GM23338 (cell line): ENCODE measurements at regions not wholly inside any gene's neighbourhood (a gene's known extent, or its start where the extent isn't known, plus 50 kb on each side); places are given as distances from the start of the nearest gene placed in this dataset.

ENCODE experiments used
- ATAC-seq: fragments of 200-7000 bp; cut with Tn5 transposase; 3 replicates; pipeline ENCODE4 v1.9.1; 2020
- DNase-seq: peaks from one replicate; pipeline ENCODE4 v3.0.0-alpha.2; 2015; ENCODE audit warnings: low spot score
- H2AFZ ChIP-seq: fragments of 200-600 bp; sonication (generic); 2 replicates; pipeline ENCODE4 v1.8.0; 2016; ENCODE audit warnings: antibody characterized with exemption, mild to moderate bottlenecking, moderate library complexity
- H3F3A ChIP-seq: fragments of 200-600 bp; sonication (generic); replicated peaks from 2 replicates; pipeline ENCODE4 v1.8.0; 2017; ENCODE audit warnings: antibody characterized with exemption, mixed run types, low read depth
- H3K27ac ChIP-seq: fragments of 200-600 bp; sonication (generic); 2 replicates; pipeline ENCODE4 v1.6.1; 2016; ENCODE audit warnings: low read depth
- H3K27me3 ChIP-seq: fragments of 200-600 bp; sonication (generic); 2 replicates; pipeline ENCODE4 v1.8.0; 2016; ENCODE audit warnings: mild to moderate bottlenecking, mixed run types, moderate library complexity; ENCODE audit not compliant: insufficient read depth
- H3K36me3 ChIP-seq: fragments of 200-600 bp; sonication (generic); 2 replicates; pipeline ENCODE4 v1.8.0; 2016; ENCODE audit warnings: mild to moderate bottlenecking; ENCODE audit not compliant: insufficient read depth
- H3K4me1 ChIP-seq: fragments of 200-600 bp; sonication (generic); 2 replicates; pipeline ENCODE4 v1.8.0; 2016; ENCODE audit warnings: mild to moderate bottlenecking, moderate library complexity; ENCODE audit not compliant: insufficient read depth
- H3K4me2 ChIP-seq: fragments of 200-600 bp; sonication (generic); 2 replicates; pipeline ENCODE4 v1.7.1; 2017; ENCODE audit warnings: mixed run types
- H3K4me3 ChIP-seq: fragments of 200-600 bp; sonication (generic); 2 replicates; pipeline ENCODE4 v1.6.1; 2016; ENCODE audit warnings: mixed run types
- H3K79me2 ChIP-seq: fragments of 200-600 bp; sonication (generic); replicated peaks from 2 replicates; pipeline ENCODE4 v1.8.0; 2017; ENCODE audit warnings: mild to moderate bottlenecking; ENCODE audit not compliant: insufficient read depth
- H3K9me2 ChIP-seq: fragments of 200-600 bp; sonication (generic); 2 replicates; pipeline ENCODE4 v1.8.0; 2017; ENCODE audit not compliant: insufficient read depth
- H4K20me1 ChIP-seq: fragments of 200-600 bp; sonication (generic); replicated peaks from 2 replicates; pipeline ENCODE4 v1.8.0; 2017; ENCODE audit warnings: mild to moderate bottlenecking; ENCODE audit not compliant: insufficient read depth
- H3K27ac Mint-ChIP-seq: 2 replicates; pipeline ENCODE4 v1.8.0; 2020; ENCODE audit warnings: inconsistent platforms, mild to moderate bottlenecking, moderate library complexity, mixed read lengths
- H3K27me3 Mint-ChIP-seq: 3 replicates; pipeline ENCODE4 v1.8.0; 2022; ENCODE audit warnings: low read depth, mild to moderate bottlenecking, moderate library complexity, mixed read lengths, inconsistent platforms; ENCODE audit not compliant: insufficient read depth, poor library complexity
- H3K36me3 Mint-ChIP-seq: 3 replicates; pipeline ENCODE4 v1.8.0; 2021; ENCODE audit warnings: low read depth, mild to moderate bottlenecking, inconsistent platforms, moderate library complexity, mixed read lengths
- H3K4me1 Mint-ChIP-seq: 3 replicates; pipeline ENCODE4 v1.8.0; 2020; ENCODE audit warnings: mild to moderate bottlenecking, inconsistent platforms, mixed read lengths
- H3K4me3 Mint-ChIP-seq: 3 replicates; pipeline ENCODE4 v1.8.0; 2021; ENCODE audit warnings: moderate library complexity, mild to moderate bottlenecking, inconsistent platforms, mixed read lengths
- H3K9me3 Mint-ChIP-seq: 3 replicates; pipeline ENCODE4 v1.8.0; 2020; ENCODE audit warnings: moderate library complexity, mild to moderate bottlenecking, inconsistent platforms, mixed read lengths
- CREB1 ChIP-seq: fragments of 250-450 bp; sonication (Bioruptor Pico); IDR thresholded peaks from 2 replicates; pipeline ENCODE4 v1.5.0; 2020; ENCODE audit warnings: low read depth, mild to moderate bottlenecking, moderate library complexity
- JUNB ChIP-seq: IDR thresholded peaks from one replicate; pipeline ENCODE4 v1.6.1; 2016; ENCODE audit warnings: antibody characterized with exemption; ENCODE audit not compliant: unreplicated experiment
- POLR2AphosphoS5 ChIP-seq: IDR thresholded peaks from 2 replicates; pipeline ENCODE4 v1.6.1; 2016; ENCODE audit warnings: antibody characterized with exemption, low read depth
- ZNF114 ChIP-seq: fragments of 250-450 bp; sonication (Bioruptor Pico); IDR thresholded peaks from 2 replicates; pipeline ENCODE4 v1.5.0; 2020; ENCODE audit warnings: mild to moderate bottlenecking, moderate library complexity
- ZNF462 ChIP-seq: fragments of 250-450 bp; sonication (Bioruptor Pico); IDR thresholded peaks from 2 replicates; pipeline ENCODE4 v1.5.0; 2020; ENCODE audit warnings: mild to moderate bottlenecking, moderate library complexity

- no peaks in the 10 kb centered on the region for H3K27me3 ChIP-seq
- H3K9me2 ChIP-seq: 0 out of 2 replicates have a peak, but pooled peaks cover 8% of the 10 kb centered on the region
- H3K79me2 ChIP-seq: no peaks in the 10 kb centered on the region
- no peaks in the 10 kb centered on the region for H4K20me1 ChIP-seq
- DNase-seq (no peak), ATAC-seq (no peak)
- no peak overlapping the region for H3K4me3 Mint-ChIP-seq
- no peaks in the 10 kb centered on the region; the same call in 2 of the 3 replicates for H3K36me3 Mint-ChIP-seq
- TF ChIP-seq ZNF114 (CRISPR knock-in tag) (no peak), ZNF462 (CRISPR knock-in tag) (no peak)
- no peaks in the 10 kb centered on the region for H3K27me3 Mint-ChIP-seq
- H3K27ac ChIP-seq: no peak overlapping the region
- no peak overlapping the region for H3K4me2 ChIP-seq
- no peaks in the 10 kb centered on the region for H3F3A ChIP-seq
- no peak overlapping the region; the same call in 1 of the 2 replicates for H2AFZ ChIP-seq
- no peaks in the 10 kb centered on the region for H3K4me1 ChIP-seq
- no peak overlapping the region for H3K27ac Mint-ChIP-seq
- no peaks in the 10 kb centered on the region; the same call in 2 of the 3 replicates for H3K9me3 Mint-ChIP-seq
- H3K4me1 Mint-ChIP-seq: peaks cover 2% of the 10 kb centered on the region; the same call in 1 of the 3 replicates
- H3K4me3 ChIP-seq: no peak overlapping the region
- H3K36me3 ChIP-seq: no peaks in the 10 kb centered on the region
Observed at GRCh38 chr6:85394199-85394598, 55.7 kb upstream of the NT5E start.

DNA sequence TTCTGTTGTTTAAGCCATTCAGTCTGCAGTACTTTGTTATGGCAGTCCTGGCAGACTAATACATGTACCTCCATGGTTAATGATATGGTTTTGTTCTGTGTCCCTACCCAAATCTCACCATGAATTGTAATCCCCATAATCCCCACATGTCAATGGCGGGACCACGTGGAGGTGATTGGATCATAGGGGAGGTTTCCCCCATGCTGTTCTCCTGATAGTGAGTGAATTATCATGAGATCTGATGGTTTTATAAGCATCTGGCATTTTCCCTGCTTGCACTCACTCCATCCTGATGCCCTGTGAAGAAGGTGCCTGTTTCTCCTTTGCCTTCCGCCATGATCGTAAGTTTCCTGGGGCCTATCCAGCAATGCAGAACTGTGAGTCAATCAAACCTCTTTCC, 57.5 kb upstream of the NT5E start:
- H3K4me1 ChIP-seq: no peaks in the 10 kb centered on the region
- H2AFZ ChIP-seq: no peak overlapping the region
- no peak overlapping the region for H3K4me3 Mint-ChIP-seq
- H3K27ac Mint-ChIP-seq: no peak overlapping the region
- no peaks in the 10 kb centered on the region for H3K27me3 Mint-ChIP-seq
- H3K36me3 ChIP-seq: no peaks in the 10 kb centered on the region
- H3K9me3 Mint-ChIP-seq: no peaks in the 10 kb centered on the region; the same call in 2 of the 3 replicates
- H3K4me2 ChIP-seq: no peak overlapping the region
- 0 out of 2 replicates have a peak, but pooled peaks cover 8% of the 10 kb centered on the region for H3K9me2 ChIP-seq
- H4K20me1 ChIP-seq: no peaks in the 10 kb centered on the region
- H3K79me2 ChIP-seq: no peaks in the 10 kb centered on the region
- ATAC-seq (no peak), DNase-seq (no peak)
- peaks cover 2% of the 10 kb centered on the region; the same call in 1 of the 3 replicates for H3K4me1 Mint-ChIP-seq
- no peaks in the 10 kb centered on the region for H3F3A ChIP-seq
- no peak overlapping the region for H3K4me3 ChIP-seq
- H3K36me3 Mint-ChIP-seq: no peaks in the 10 kb centered on the region
- H3K27me3 ChIP-seq: no peaks in the 10 kb centered on the region
- H3K27ac ChIP-seq: no peak overlapping the region
- TF ChIP-seq CREB1 (no peak), JUNB (no peak), POLR2AphosphoS5 (no peak)
